ENCODE measurements at regions not wholly inside any gene's neighbourhood (a gene's known extent, or its start where the extent isn't known, plus 50 kb on each side); places are given as distances from the start of the nearest gene placed in this dataset.

DNA sequence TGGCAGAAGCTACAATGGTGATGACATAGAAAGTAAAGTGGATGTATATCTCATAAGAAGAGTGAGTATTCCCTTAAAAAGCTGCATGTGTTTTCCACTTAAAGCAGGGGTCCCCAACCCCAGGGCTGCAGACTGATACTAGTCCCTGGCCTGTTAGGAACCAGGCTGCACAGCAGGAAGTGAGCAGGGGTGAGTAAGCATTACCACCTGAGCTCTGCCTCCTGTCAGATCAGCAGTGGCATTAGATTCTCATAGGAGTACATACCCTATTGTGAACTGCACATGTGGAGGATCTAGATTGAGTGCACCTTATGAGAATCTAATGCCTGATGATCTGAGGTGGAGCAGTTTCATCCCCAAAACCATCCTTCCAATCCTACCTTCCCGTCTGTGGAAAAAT is 126.1 kb upstream of the CMC1 start:
- no peak overlapping the region for H3K4me3 ChIP-seq (ENCODE audit: low read depth, low read length, poor library complexity, severe bottlenecking)
- H3K36me3 ChIP-seq (ENCODE audit: insufficient read depth, low read length): no peaks in the 10 kb centered on the region
- H4K20me1 ChIP-seq (ENCODE audit: insufficient read depth, low read length): no peaks in the 10 kb centered on the region
- no peak overlapping the region for H3K4me2 ChIP-seq (ENCODE audit: low read length)
- H3K27ac ChIP-seq (ENCODE audit: low read depth, low read length, poor library complexity, severe bottlenecking): no peak overlapping the region
- no peaks in the 10 kb centered on the region for H3K4me1 ChIP-seq (ENCODE audit: insufficient read depth, low read length, poor library complexity, severe bottlenecking)
- ChIA-PET CTCF (ENCODE audit: unreplicated experiment) (no interaction called here), POLR2A (interaction anchor here (0.6 kb wide), 1 partner anchor 26 kb away, joined by 5 read pairs; no protein-coding TSS in a partner anchor)
- no TSS peak for BruUV-seq (replicated peaks)
- H2AFZ ChIP-seq (ENCODE audit: low read length): no peak overlapping the region
- H3K79me2 ChIP-seq (ENCODE audit: insufficient read depth, low read depth, low read length): no peaks in the 10 kb centered on the region
- H3K9me3 ChIP-seq (ENCODE audit: low read length): no peaks in the 10 kb centered on the region
- no peak for TF ChIP-seq EZH2phosphoT487 (IDR thresholded peaks at IDR 0.05; ENCODE audit: borderline replicate concordance, low read depth, low read length)
- TF ChIP-seq, protein P1, sequence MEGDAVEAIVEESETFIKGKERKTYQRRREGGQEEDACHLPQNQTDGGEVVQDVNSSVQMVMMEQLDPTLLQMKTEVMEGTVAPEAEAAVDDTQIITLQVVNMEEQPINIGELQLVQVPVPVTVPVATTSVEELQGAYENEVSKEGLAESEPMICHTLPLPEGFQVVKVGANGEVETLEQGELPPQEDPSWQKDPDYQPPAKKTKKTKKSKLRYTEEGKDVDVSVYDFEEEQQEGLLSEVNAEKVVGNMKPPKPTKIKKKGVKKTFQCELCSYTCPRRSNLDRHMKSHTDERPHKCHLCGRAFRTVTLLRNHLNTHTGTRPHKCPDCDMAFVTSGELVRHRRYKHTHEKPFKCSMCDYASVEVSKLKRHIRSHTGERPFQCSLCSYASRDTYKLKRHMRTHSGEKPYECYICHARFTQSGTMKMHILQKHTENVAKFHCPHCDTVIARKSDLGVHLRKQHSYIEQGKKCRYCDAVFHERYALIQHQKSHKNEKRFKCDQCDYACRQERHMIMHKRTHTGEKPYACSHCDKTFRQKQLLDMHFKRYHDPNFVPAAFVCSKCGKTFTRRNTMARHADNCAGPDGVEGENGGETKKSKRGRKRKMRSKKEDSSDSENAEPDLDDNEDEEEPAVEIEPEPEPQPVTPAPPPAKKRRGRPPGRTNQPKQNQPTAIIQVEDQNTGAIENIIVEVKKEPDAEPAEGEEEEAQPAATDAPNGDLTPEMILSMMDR (conservative IDR thresholded peaks at IDR 0.05; ENCODE audit: low read length): no peak
- DNase-seq (ENCODE audit: low spot score): no peak
- H3K9me2 ChIP-seq (ENCODE audit: insufficient read depth, low read length): no peaks in the 10 kb centered on the region
- intact Hi-C loops (cut with micrococcal nuclease; ENCODE audit: unreplicated experiment): no loop called here

DNA sequence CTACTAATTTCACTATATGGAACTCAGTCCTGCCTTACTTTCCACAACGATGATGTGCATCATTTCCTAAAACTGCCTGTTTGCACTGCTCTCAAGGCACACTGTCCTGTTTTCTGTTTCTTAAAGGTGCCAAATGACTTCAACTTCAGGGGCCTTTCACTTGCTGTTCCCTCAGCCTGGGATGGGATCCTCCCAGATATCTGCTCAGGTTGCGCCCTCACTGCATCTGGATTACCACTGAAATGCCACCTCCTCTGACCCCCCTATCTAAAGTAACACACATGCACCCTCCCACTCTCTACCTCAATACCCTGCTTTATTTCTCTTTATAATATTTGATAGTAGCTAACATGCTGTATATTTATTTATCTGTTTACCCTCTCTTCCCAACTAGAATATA is 123.8 kb upstream of the CMC1 start:
- no peak overlapping the region for H3K4me3 ChIP-seq (ENCODE audit: low read depth, low read length, poor library complexity, severe bottlenecking)
- ChIA-PET CTCF (ENCODE audit: unreplicated experiment) (no interaction called here), POLR2A (interaction anchor here (0.8 kb wide), 1 partner anchor 9 kb away, joined by 3 read pairs; no protein-coding TSS in a partner anchor)
- no peak overlapping the region for H3K27ac ChIP-seq (ENCODE audit: low read depth, low read length, poor library complexity, severe bottlenecking)
- no peak overlapping the region for H3K4me2 ChIP-seq (ENCODE audit: low read length)
- H3K9me3 ChIP-seq (ENCODE audit: low read length): no peaks in the 10 kb centered on the region
- H4K20me1 ChIP-seq (ENCODE audit: insufficient read depth, low read length): no peaks in the 10 kb centered on the region
- intact Hi-C loops (cut with micrococcal nuclease; ENCODE audit: unreplicated experiment): no loop called here
- no peaks in the 10 kb centered on the region for H3K9me2 ChIP-seq (ENCODE audit: insufficient read depth, low read length)
- no peak for TF ChIP-seq EZH2phosphoT487 (IDR thresholded peaks at IDR 0.05; ENCODE audit: borderline replicate concordance, low read depth, low read length)
- TF ChIP-seq, protein P1 (conservative IDR thresholded peaks at IDR 0.05; ENCODE audit: low read length): no peak
- no peak overlapping the region for H2AFZ ChIP-seq (ENCODE audit: low read length)
- H3K79me2 ChIP-seq (ENCODE audit: insufficient read depth, low read depth, low read length): no peaks in the 10 kb centered on the region
- no peaks in the 10 kb centered on the region for H3K4me1 ChIP-seq (ENCODE audit: insufficient read depth, low read length, poor library complexity, severe bottlenecking)
- no peaks in the 10 kb centered on the region for H3K36me3 ChIP-seq (ENCODE audit: insufficient read depth, low read length)
- BruUV-seq (replicated peaks): no TSS peak
- DNase-seq (ENCODE audit: low spot score): no peak

DNA sequence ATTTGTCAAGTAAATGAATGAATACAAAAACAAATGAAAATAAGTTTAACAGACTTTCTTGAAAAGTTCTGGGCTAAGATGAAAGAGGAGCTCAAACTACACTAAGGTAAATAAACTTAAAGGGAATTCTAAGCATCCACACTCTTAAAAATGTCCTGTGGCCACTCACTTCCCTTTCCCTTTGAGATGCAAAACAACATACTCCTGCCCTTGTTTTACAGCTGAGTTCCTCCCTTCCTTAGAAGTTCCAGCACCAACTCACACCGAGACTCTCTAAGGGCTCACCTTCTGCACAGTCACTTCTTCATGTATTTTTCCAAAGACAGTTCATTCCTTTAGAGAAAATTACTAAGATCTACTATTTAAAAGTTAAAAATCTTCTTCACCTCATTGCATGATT is 123.3 kb upstream of the CMC1 start:
- no TSS peak for BruUV-seq (replicated peaks)
- no peak for DNase-seq (ENCODE audit: low spot score)
- Histone ChIP-seq H3K9me2 (ENCODE audit: insufficient read depth, low read length) (no peaks in the 10 kb centered on the region), H4K20me1 (ENCODE audit: insufficient read depth, low read length) (no peaks in the 10 kb centered on the region), H3K9me3 (ENCODE audit: low read length) (no peaks in the 10 kb centered on the region), H3K4me1 (ENCODE audit: insufficient read depth, low read length, poor library complexity, severe bottlenecking) (no peaks in the 10 kb centered on the region), H3K4me2 (ENCODE audit: low read length) (no peak overlapping the region), H2AFZ (ENCODE audit: low read length) (no peak overlapping the region), H3K27ac (ENCODE audit: low read depth, low read length, poor library complexity, severe bottlenecking) (no peak overlapping the region), H3K79me2 (ENCODE audit: insufficient read depth, low read depth, low read length) (no peaks in the 10 kb centered on the region), H3K4me3 (ENCODE audit: low read depth, low read length, poor library complexity, severe bottlenecking) (no peak overlapping the region), H3K36me3 (ENCODE audit: insufficient read depth, low read length) (no peaks in the 10 kb centered on the region)
- intact Hi-C loops (cut with micrococcal nuclease; ENCODE audit: unreplicated experiment): no loop called here
- POLR2A ChIA-PET: interaction anchor here (0.8 kb wide), 1 partner anchor 9 kb away, joined by 3 read pairs; no protein-coding TSS in a partner anchor
- TF ChIP-seq, protein P1 (conservative IDR thresholded peaks at IDR 0.05; ENCODE audit: low read length): no peak
- TF ChIP-seq EZH2phosphoT487 (IDR thresholded peaks at IDR 0.05; ENCODE audit: borderline replicate concordance, low read depth, low read length): no peak
- CTCF ChIA-PET (ENCODE audit: unreplicated experiment): no interaction called here
